Neural cell (in vitro differentiated cells): ENCODE measurements at regions not wholly inside any gene's neighbourhood (a gene's known extent, or its start where the extent isn't known, plus 50 kb on each side); places are given as distances from the start of the nearest gene placed in this dataset.

Experiments
- H2AFZ ChIP-seq: fragments of 200-600, 300-800 bp; sonication (generic), shearing (Covaris generic); 2 replicates; pipeline ENCODE4 v1.6.0; 2014; ENCODE audit warnings: low read depth, mild to moderate bottlenecking, antibody characterized with exemption, low read length, moderate library complexity
- H3F3A ChIP-seq: fragments of 200-600 bp; shearing (Covaris generic); 2 replicates; pipeline ENCODE4 v1.6.1; 2016; ENCODE audit warnings: mild to moderate bottlenecking, moderate library complexity, mixed read lengths, antibody characterized with exemption, low read length; ENCODE audit not compliant: insufficient read depth, poor library complexity, severe bottlenecking
- H3K27ac ChIP-seq: fragments of 200-600, 300-800 bp; sonication (generic), shearing (Covaris generic); 2 replicates; pipeline ENCODE4 v1.5.1; 2014; ENCODE audit warnings: mild to moderate bottlenecking, low read length, moderate library complexity
- H3K27me3 ChIP-seq: fragments of 300-800, 200-600 bp; sonication (generic), shearing (Covaris generic); 2 replicates; pipeline ENCODE4 v1.6.0; 2014; ENCODE audit warnings: mild to moderate bottlenecking, low read depth, low read length, moderate library complexity; ENCODE audit not compliant: insufficient read depth
- H3K36me3 ChIP-seq: fragments of 300-800, 200-600 bp; sonication (generic), shearing (Covaris generic); 2 replicates; pipeline ENCODE4 v1.5.1; 2014; ENCODE audit warnings: mild to moderate bottlenecking, antibody characterized with exemption, low read length, moderate library complexity; ENCODE audit not compliant: insufficient read depth
- H3K4me2 ChIP-seq: fragments of 300-800, 200-600 bp; sonication (generic), shearing (Covaris generic); 2 replicates; pipeline ENCODE4 v1.6.0; 2014; ENCODE audit warnings: mild to moderate bottlenecking, low read length
- H3K4me3 ChIP-seq: fragments of 300-800, 200-600 bp; sonication (generic), shearing (Covaris generic); 2 replicates; pipeline ENCODE4 v1.5.1; 2014; ENCODE audit warnings: mild to moderate bottlenecking, low read length, moderate library complexity
- H3K79me2 ChIP-seq: fragments of 200-600 bp; shearing (Covaris generic); replicated peaks from 2 replicates; pipeline ENCODE4 v1.6.0; 2014; ENCODE audit warnings: mild to moderate bottlenecking, low read length, moderate library complexity; ENCODE audit not compliant: insufficient read depth
- H3K9ac ChIP-seq: fragments of 300-800, 200-600 bp; sonication (generic), shearing (Covaris generic); 2 replicates; pipeline ENCODE4 v1.6.1; 2016; ENCODE audit warnings: mild to moderate bottlenecking, low read length, mixed read lengths
- H3K9me2 ChIP-seq: fragments of 200-600 bp; shearing (Covaris generic); 2 replicates; pipeline ENCODE4 v1.6.1; 2016; ENCODE audit warnings: mild to moderate bottlenecking, low read length, mixed read lengths; ENCODE audit not compliant: insufficient read depth
- H3K9me3 ChIP-seq: fragments of 200-600, 300-800 bp; sonication (generic), shearing (Covaris generic); 2 replicates; pipeline ENCODE4 v1.6.1; 2016; ENCODE audit warnings: mild to moderate bottlenecking, mixed run types, low read length, moderate library complexity, mixed read lengths
- H4K20me1 ChIP-seq: fragments of 200-600 bp; shearing (Covaris generic); 2 replicates; pipeline ENCODE4 v1.6.1; 2016; ENCODE audit warnings: mild to moderate bottlenecking, mixed run types; ENCODE audit not compliant: insufficient read depth
- CTCF ChIP-seq: fragments of 450-650 bp; IDR thresholded peaks from 2 replicates; pipeline ENCODE4 v1.5.1; 2014; ENCODE audit warnings: antibody characterized with exemption, mild to moderate bottlenecking, moderate library complexity; ENCODE audit not compliant: poor library complexity, severe bottlenecking
- EP300 ChIP-seq: fragments of 450-650 bp; conservative IDR thresholded peaks from 2 replicates; pipeline ENCODE4 v1.6.1; 2014; ENCODE audit warnings: antibody characterized with exemption, mild to moderate bottlenecking, moderate library complexity; ENCODE audit not compliant: poor library complexity, severe bottlenecking
- EZH2 ChIP-seq: fragments of 200-600, 300-800 bp; shearing (Covaris generic), sonication (generic); IDR thresholded peaks from 2 replicates; pipeline ENCODE4 v1.6.1; 2014; ENCODE audit warnings: antibody characterized with exemption, low read length, borderline replicate concordance, mild to moderate bottlenecking; ENCODE audit not compliant: insufficient read depth, poor library complexity, severe bottlenecking
- MXI1 ChIP-seq: fragments of 450-650 bp; conservative IDR thresholded peaks from 2 replicates; pipeline ENCODE4 v1.6.1; 2014; ENCODE audit warnings: antibody characterized with exemption, mild to moderate bottlenecking; ENCODE audit not compliant: poor library complexity, severe bottlenecking
- POLR2AphosphoS5 ChIP-seq: IDR thresholded peaks from 2 replicates; pipeline ENCODE4 v1.6.1; 2012
- RAD21 ChIP-seq: fragments of 450-650 bp; conservative IDR thresholded peaks from 2 replicates; pipeline ENCODE4 v1.6.1; 2014; ENCODE audit warnings: antibody characterized with exemption, mild to moderate bottlenecking, moderate library complexity
- REST ChIP-seq: IDR thresholded peaks from 2 replicates; pipeline ENCODE4 v1.6.1; 2012; ENCODE audit warnings: borderline replicate concordance
- SMC3 ChIP-seq: fragments of 450-650 bp; conservative IDR thresholded peaks from 2 replicates; pipeline ENCODE4 v1.6.1; 2014; ENCODE audit warnings: antibody characterized with exemption, mild to moderate bottlenecking, moderate library complexity; ENCODE audit not compliant: poor library complexity
- TAF1 ChIP-seq: IDR thresholded peaks from 2 replicates; pipeline ENCODE4 v1.6.1; 2012; ENCODE audit warnings: low read depth

GRCh38 chrX:3526731-3527130 lies 180.3 kb upstream of the MXRA5 start:
- no peak overlapping the region for H3K9ac ChIP-seq
- H4K20me1 ChIP-seq = no peaks in the 10 kb centered on the region
- no peaks in the 10 kb centered on the region for H3K9me2 ChIP-seq
- no peaks in the 10 kb centered on the region for H3K27me3 ChIP-seq
- H3F3A ChIP-seq = no peaks in the 10 kb centered on the region
- H3K27ac ChIP-seq = no peak overlapping the region
- H3K4me3 ChIP-seq = no peak overlapping the region
- H3K36me3 ChIP-seq = no peaks in the 10 kb centered on the region
- H3K79me2 ChIP-seq = no peaks in the 10 kb centered on the region
- H2AFZ ChIP-seq = no peak overlapping the region
- H3K9me3 ChIP-seq = no peaks in the 10 kb centered on the region
- TF ChIP-seq POLR2AphosphoS5 = no peak
- no peak for TF ChIP-seq EP300
- TF ChIP-seq REST = no peak
- no peak for TF ChIP-seq EZH2
- no peak for TF ChIP-seq SMC3
- TF ChIP-seq CTCF = no peak
- TF ChIP-seq RAD21 = no peak
- no peak for TF ChIP-seq TAF1
- TF ChIP-seq MXI1 = no peak
- no peak overlapping the region for H3K4me2 ChIP-seq

GRCh38 chrX:3526071-3526470 lies 179.6 kb upstream of the MXRA5 start:
- H3K4me3 ChIP-seq = no peak overlapping the region
- no peak overlapping the region for H2AFZ ChIP-seq
- TF ChIP-seq RAD21 (no peak), POLR2AphosphoS5 (no peak)
- H3K27me3 ChIP-seq = no peaks in the 10 kb centered on the region
- H3K9me2 ChIP-seq = no peaks in the 10 kb centered on the region
- H3K9me3 ChIP-seq = no peaks in the 10 kb centered on the region
- no peaks in the 10 kb centered on the region for H3K79me2 ChIP-seq
- H3K27ac ChIP-seq = no peak overlapping the region
- H3K4me2 ChIP-seq = no peak overlapping the region
- no peaks in the 10 kb centered on the region for H3K36me3 ChIP-seq
- H3K9ac ChIP-seq = no peak overlapping the region
- H4K20me1 ChIP-seq = no peaks in the 10 kb centered on the region
- no peaks in the 10 kb centered on the region for H3F3A ChIP-seq

GRCh38 chrX:3522101-3522650 lies 175.7 kb upstream of the MXRA5 start:
- Histone ChIP-seq H3K9me3 (no peaks in the 10 kb centered on the region), H3K27me3 (no peaks in the 10 kb centered on the region), H3K9ac (no peak overlapping the region), H3K4me2 (no peak overlapping the region), H4K20me1 (no peaks in the 10 kb centered on the region), H2AFZ (no peak overlapping the region), H3K9me2 (no peaks in the 10 kb centered on the region), H3K4me3 (no peak overlapping the region), H3K79me2 (no peaks in the 10 kb centered on the region), H3F3A (no peaks in the 10 kb centered on the region), H3K36me3 (no peaks in the 10 kb centered on the region), H3K27ac (no peak overlapping the region)
- TF ChIP-seq POLR2AphosphoS5 = no peak
- TF ChIP-seq TAF1 = no peak
- no peak for TF ChIP-seq CTCF
- no peak for TF ChIP-seq SMC3
- TF ChIP-seq EP300 = no peak
- no peak for TF ChIP-seq EZH2
- TF ChIP-seq REST = no peak
- no peak for TF ChIP-seq MXI1
- TF ChIP-seq RAD21 = no peak
